ENCODE measurements at regions not wholly inside any gene's neighbourhood (a gene's known extent, or its start where the extent isn't known, plus 50 kb on each side); places are given as distances from the start of the nearest gene placed in this dataset.

DNA sequence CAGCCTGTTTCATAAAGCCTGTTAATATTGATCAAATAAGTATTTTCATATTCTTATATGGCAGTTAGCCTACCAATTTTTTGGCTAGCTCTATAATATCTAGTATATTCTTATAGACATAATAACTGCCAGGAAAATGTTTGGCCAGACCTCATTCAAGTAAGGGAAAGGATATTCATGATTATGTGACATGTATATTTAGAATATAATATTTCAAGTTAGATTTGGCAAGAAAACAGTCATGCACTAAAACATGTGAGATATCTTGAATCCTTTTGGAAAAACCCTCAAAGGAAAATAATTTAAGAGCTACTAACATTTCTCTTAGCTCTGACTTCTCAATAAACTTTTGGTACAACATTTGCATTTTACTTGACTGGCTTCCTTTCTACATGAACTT lies 694.1 kb downstream of the PLCL1 start:
- Histone ChIP-seq H3K4me1 (ENCODE audit: low read length) (no peaks in the 10 kb centered on the region), H2AFZ (ENCODE audit: low read length) (no peak overlapping the region), H3K27ac (ENCODE audit: low read length) (no peak overlapping the region), H3K9me3 (replicated peaks; ENCODE audit: insufficient read depth, low read length) (no peaks in the 10 kb centered on the region), H3K27me3 (replicated peaks; ENCODE audit: insufficient read depth, low read length) (no peaks in the 10 kb centered on the region), H3K79me2 (ENCODE audit: low read length) (no peaks in the 10 kb centered on the region), H3K9me2 (replicated peaks; ENCODE audit: insufficient read depth, low read length) (no peaks in the 10 kb centered on the region), H3K4me3 (ENCODE audit: low read length) (no peak overlapping the region), H3K9ac (ENCODE audit: low read length) (no peak overlapping the region), H3F3A (ENCODE audit: insufficient read depth, low read length) (no peaks in the 10 kb centered on the region), H4K20me1 (ENCODE audit: insufficient read depth, low read length) (no peaks in the 10 kb centered on the region), H3K36me3 (replicated peaks; ENCODE audit: insufficient read depth, low read length) (no peaks in the 10 kb centered on the region), H3K4me2 (ENCODE audit: low read depth, low read length) (no peak overlapping the region)
- TF ChIP-seq EZH2 (optimal IDR thresholded peaks at IDR 0.05; ENCODE audit: low read depth, low read length) (no peak), EZH2phosphoT487 (IDR thresholded peaks at IDR 0.05; ENCODE audit: low read length) (no peak)
- TF ChIP-seq, protein P1, sequence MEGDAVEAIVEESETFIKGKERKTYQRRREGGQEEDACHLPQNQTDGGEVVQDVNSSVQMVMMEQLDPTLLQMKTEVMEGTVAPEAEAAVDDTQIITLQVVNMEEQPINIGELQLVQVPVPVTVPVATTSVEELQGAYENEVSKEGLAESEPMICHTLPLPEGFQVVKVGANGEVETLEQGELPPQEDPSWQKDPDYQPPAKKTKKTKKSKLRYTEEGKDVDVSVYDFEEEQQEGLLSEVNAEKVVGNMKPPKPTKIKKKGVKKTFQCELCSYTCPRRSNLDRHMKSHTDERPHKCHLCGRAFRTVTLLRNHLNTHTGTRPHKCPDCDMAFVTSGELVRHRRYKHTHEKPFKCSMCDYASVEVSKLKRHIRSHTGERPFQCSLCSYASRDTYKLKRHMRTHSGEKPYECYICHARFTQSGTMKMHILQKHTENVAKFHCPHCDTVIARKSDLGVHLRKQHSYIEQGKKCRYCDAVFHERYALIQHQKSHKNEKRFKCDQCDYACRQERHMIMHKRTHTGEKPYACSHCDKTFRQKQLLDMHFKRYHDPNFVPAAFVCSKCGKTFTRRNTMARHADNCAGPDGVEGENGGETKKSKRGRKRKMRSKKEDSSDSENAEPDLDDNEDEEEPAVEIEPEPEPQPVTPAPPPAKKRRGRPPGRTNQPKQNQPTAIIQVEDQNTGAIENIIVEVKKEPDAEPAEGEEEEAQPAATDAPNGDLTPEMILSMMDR (IDR thresholded peaks at IDR 0.05; ENCODE audit: low read length), result no peak
- DNase-seq, result no peak

DNA sequence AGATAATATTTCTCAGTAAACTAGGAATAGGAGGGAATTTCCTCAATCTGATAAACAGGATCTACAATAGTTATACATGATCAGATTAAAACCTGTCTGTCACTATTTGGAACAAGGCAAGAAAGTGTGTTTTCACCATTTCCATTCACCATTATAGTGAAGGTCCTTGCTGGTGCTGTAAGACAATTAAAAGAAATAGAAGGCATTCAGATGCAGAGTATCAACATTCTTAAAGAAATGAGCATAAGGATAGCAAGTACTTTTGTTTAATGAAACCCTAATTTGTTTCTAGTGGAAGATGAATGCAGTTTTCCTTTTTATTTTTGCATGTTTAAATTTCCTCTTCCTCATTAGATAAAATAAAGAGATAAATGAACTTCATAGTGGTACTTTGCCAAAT lies 693.7 kb downstream of the PLCL1 start:
- Histone ChIP-seq H3K27me3 (replicated peaks; ENCODE audit: insufficient read depth, low read length) (no peaks in the 10 kb centered on the region), H3K9ac (ENCODE audit: low read length) (no peak overlapping the region), H3K9me3 (replicated peaks; ENCODE audit: insufficient read depth, low read length) (no peaks in the 10 kb centered on the region), H3K4me2 (ENCODE audit: low read depth, low read length) (no peak overlapping the region), H2AFZ (ENCODE audit: low read length) (no peak overlapping the region), H3F3A (ENCODE audit: insufficient read depth, low read length) (no peaks in the 10 kb centered on the region), H3K79me2 (ENCODE audit: low read length) (no peaks in the 10 kb centered on the region), H3K4me1 (ENCODE audit: low read length) (no peaks in the 10 kb centered on the region), H3K27ac (ENCODE audit: low read length) (no peak overlapping the region), H4K20me1 (ENCODE audit: insufficient read depth, low read length) (no peaks in the 10 kb centered on the region), H3K4me3 (ENCODE audit: low read length) (no peak overlapping the region), H3K36me3 (replicated peaks; ENCODE audit: insufficient read depth, low read length) (no peaks in the 10 kb centered on the region), H3K9me2 (replicated peaks; ENCODE audit: insufficient read depth, low read length) (no peaks in the 10 kb centered on the region)
- no peak for DNase-seq
- TF ChIP-seq EZH2 (optimal IDR thresholded peaks at IDR 0.05; ENCODE audit: low read depth, low read length), result no peak
- TF ChIP-seq EZH2phosphoT487 (IDR thresholded peaks at IDR 0.05; ENCODE audit: low read length), result no peak
- TF ChIP-seq, protein P1 (IDR thresholded peaks at IDR 0.05; ENCODE audit: low read length), result no peak

DNA sequence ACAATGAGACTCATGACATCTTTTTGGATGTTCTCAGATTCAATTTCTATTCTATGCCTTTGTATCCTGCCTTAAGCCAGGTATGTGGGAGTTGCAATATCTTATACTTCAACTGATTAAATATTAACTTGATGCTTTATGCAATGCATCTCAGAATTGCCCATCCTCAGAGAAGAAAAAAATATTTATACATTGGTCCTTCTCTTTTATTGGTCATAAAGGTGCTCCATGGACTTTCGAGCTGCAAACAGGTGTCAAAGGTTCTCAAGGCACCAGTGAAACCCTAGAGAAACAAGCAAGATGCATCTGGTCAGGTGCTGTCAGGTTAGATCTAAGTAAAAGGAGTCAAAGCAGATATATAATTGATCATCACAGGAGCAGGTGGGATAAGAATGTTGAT lies 690.5 kb downstream of the PLCL1 start:
- H3K79me2 ChIP-seq (ENCODE audit: low read length), result no peaks in the 10 kb centered on the region
- H3K36me3 ChIP-seq (replicated peaks; ENCODE audit: insufficient read depth, low read length), result no peaks in the 10 kb centered on the region
- H3K27me3 ChIP-seq (replicated peaks; ENCODE audit: insufficient read depth, low read length), result no peaks in the 10 kb centered on the region
- H3K27ac ChIP-seq (ENCODE audit: low read length), result no peak overlapping the region
- TF ChIP-seq EZH2 (optimal IDR thresholded peaks at IDR 0.05; ENCODE audit: low read depth, low read length) (no peak), EZH2phosphoT487 (IDR thresholded peaks at IDR 0.05; ENCODE audit: low read length) (no peak)
- TF ChIP-seq, protein P1 (IDR thresholded peaks at IDR 0.05; ENCODE audit: low read length), result no peak
- H3K4me1 ChIP-seq (ENCODE audit: low read length), result no peaks in the 10 kb centered on the region
- no peak for DNase-seq
- no peaks in the 10 kb centered on the region for H3K9me2 ChIP-seq (replicated peaks; ENCODE audit: insufficient read depth, low read length)
- no peak overlapping the region for H2AFZ ChIP-seq (ENCODE audit: low read length)
- H3F3A ChIP-seq (ENCODE audit: insufficient read depth, low read length), result no peaks in the 10 kb centered on the region
- H3K9me3 ChIP-seq (replicated peaks; ENCODE audit: insufficient read depth, low read length), result no peaks in the 10 kb centered on the region
- H3K4me3 ChIP-seq (ENCODE audit: low read length), result no peak overlapping the region
- no peak overlapping the region for H3K4me2 ChIP-seq (ENCODE audit: low read depth, low read length)
- no peaks in the 10 kb centered on the region for H4K20me1 ChIP-seq (ENCODE audit: insufficient read depth, low read length)
- no peak overlapping the region for H3K9ac ChIP-seq (ENCODE audit: low read length)
